ENCODE measurements at regions not wholly inside any gene's neighbourhood (a gene's known extent, or its start where the extent isn't known, plus 50 kb on each side); places are given as distances from the start of the nearest gene placed in this dataset.
"Not testable (repeated sequence)": the region's sequence is repeated elsewhere in the genome, so short reads cannot be mapped to it uniquely, and the experiment has no call there.

DNA sequence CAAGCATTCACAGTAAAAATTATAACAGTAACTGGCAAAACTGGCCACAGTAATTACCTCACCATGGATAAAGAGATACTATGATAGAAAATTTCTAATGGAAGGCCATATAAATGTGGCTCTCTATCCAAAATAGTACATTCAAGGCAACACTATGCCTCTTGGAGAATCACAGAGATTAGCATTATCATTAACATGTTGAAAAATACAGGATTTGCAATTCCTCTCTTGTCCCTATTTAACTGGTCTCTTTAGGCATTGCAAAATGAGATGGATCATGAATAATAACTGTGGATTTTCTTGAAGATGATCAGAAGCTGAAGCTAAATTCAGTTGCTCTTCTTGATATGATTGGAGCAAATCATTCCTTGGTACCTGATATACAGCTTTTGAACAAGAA, 100.8 kb upstream of the HGF start:
- no peak overlapping the region for H3K9ac ChIP-seq (ENCODE audit: insufficient read length)
- TF ChIP-seq POLR2AphosphoS5 (IDR thresholded peaks at IDR 0.05; ENCODE audit: borderline replicate concordance, low read depth, low read length) (no peak), EZH2 (IDR thresholded peaks at IDR 0.05) (no peak), FOXP2 (optimal IDR thresholded peaks at IDR 0.05; ENCODE audit: control extremely low read depth, extremely low read length, insufficient read depth) (no peak)
- DNase-seq (ENCODE audit: low read depth, low spot score): no peak

DNA sequence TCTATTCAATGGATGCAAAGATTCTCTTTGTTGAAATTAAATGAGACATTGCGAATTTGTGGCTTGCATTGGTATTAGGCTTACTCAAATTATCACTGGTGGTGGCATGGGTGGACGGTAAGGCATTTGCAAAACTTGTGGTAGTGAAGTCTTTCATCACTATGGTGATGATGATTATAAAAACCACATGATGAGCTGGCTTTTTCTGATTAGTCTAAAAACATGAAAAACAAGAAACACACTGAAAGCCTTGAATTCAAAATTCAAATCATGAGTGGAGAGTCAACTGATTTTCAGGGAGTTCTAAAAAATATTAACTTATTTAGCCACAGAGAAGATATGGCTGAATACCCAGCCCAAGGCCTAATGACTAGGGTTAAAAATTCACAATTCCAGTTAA, 99.8 kb upstream of the HGF start:
- no peak overlapping the region for H3K27ac ChIP-seq
- H3K9me3 ChIP-seq (ENCODE audit: low read depth, low read length): no peaks in the 10 kb centered on the region
- TF ChIP-seq FOXP2 (optimal IDR thresholded peaks at IDR 0.05; ENCODE audit: control extremely low read depth, extremely low read length, insufficient read depth): no peak
- DNase-seq (ENCODE audit: low read depth, low spot score): no peak
- H3K9ac ChIP-seq (ENCODE audit: insufficient read length): no peak overlapping the region
- H3K36me3 ChIP-seq (ENCODE audit: insufficient read depth, low read length): no peaks in the 10 kb centered on the region
- no peak overlapping the region for H3K4me3 ChIP-seq

More for the DNA sequence above, 100.8 kb upstream of the HGF start:
- Histone ChIP-seq H3K4me3 (no peak overlapping the region), H3K36me3 (ENCODE audit: insufficient read depth, low read length) (no peaks in the 10 kb centered on the region), H3K27ac (no peak overlapping the region), H3K9me3 (ENCODE audit: low read depth, low read length) (no peaks in the 10 kb centered on the region)

DNA sequence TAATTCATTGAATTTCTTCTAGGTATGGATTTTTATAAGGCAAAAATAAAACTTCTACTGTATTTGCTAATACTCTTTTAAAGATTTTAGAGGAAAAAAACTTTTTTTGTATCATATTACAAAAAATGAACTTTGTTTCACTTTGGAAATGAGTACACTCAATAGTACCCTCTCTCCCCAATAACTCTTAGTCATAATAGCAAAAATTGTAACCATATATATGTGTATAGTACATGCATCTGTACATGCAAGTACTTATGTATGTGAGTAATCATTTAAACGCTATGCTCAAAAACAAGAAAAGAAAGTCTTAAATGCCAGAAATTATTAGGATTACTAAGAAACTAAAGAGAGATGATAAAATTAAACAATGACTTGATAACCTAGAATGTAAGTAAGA, 95.9 kb upstream of the HGF start:
- DNase-seq (ENCODE audit: low read depth, low spot score): no peak
- no peak overlapping the region for H3K4me3 ChIP-seq
- TF ChIP-seq EZH2 (IDR thresholded peaks at IDR 0.05): no peak
- TF ChIP-seq FOXP2 (optimal IDR thresholded peaks at IDR 0.05; ENCODE audit: control extremely low read depth, extremely low read length, insufficient read depth): no peak
- TF ChIP-seq POLR2AphosphoS5 (IDR thresholded peaks at IDR 0.05; ENCODE audit: borderline replicate concordance, low read depth, low read length): no peak

DNA sequence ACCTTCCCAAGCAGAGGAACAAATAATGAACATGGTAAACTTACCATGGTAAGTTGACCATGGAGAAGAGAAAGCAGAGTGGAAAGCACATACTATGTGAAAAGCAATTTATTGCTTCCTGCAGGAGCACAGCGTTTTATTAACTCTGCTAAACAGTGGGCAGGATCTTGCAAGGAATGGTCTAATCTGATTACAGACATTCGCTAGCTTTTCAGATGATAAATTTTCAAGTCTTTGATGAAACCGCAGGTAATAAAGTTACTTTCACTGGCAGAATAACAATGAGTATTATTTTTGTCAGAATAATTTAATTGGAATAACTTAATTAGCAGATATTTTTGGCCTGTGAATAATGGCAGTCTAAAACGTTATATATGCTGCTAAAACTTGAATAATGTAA, 89.6 kb upstream of the HGF start:
- TF ChIP-seq EZH2 (IDR thresholded peaks at IDR 0.05) (no peak), POLR2AphosphoS5 (IDR thresholded peaks at IDR 0.05; ENCODE audit: borderline replicate concordance, low read depth, low read length) (no peak), FOXP2 (optimal IDR thresholded peaks at IDR 0.05; ENCODE audit: control extremely low read depth, extremely low read length, insufficient read depth) (no peak)
- no peak overlapping the region for H3K27ac ChIP-seq

More for the DNA sequence above, 95.9 kb upstream of the HGF start:
- Histone ChIP-seq H3K9ac (ENCODE audit: insufficient read length) (no peak overlapping the region), H3K9me3 (ENCODE audit: low read depth, low read length) (no peaks in the 10 kb centered on the region), H3K36me3 (ENCODE audit: insufficient read depth, low read length) (no peaks in the 10 kb centered on the region), H3K27ac (no peak overlapping the region)

DNA sequence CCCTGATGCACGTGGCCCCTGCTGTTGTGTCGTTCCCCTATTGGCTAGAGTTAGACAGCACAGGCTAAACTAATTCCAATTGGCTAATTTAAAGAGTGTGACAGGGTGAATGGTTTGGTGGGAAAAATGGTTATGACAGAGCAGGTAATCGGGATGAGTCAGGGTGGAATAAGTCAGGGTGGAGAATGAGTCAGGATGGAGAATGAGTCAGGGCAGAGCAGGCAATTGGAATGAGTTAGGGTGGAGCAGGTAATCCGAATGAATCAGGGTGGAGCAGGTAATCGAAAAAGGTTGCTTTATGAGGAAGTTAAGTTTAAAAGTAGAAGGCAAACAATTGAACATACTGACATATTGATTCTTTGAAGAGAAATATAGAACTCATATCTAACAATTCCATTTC, 89.0 kb upstream of the HGF start:
- not testable (repeated sequence) for DNase-seq (ENCODE audit: low read depth, low spot score); H3K9ac ChIP-seq (ENCODE audit: insufficient read length); H3K4me3 ChIP-seq; H3K27ac ChIP-seq; H3K9me3 ChIP-seq (ENCODE audit: low read depth, low read length); H3K36me3 ChIP-seq (ENCODE audit: insufficient read depth, low read length)

More for the DNA sequence above, 89.6 kb upstream of the HGF start:
- no peak overlapping the region for H3K4me3 ChIP-seq
- H3K36me3 ChIP-seq (ENCODE audit: insufficient read depth, low read length): no peaks in the 10 kb centered on the region
- H3K9ac ChIP-seq (ENCODE audit: insufficient read length): no peak overlapping the region
- DNase-seq (ENCODE audit: low read depth, low spot score): no peak
- H3K9me3 ChIP-seq (ENCODE audit: low read depth, low read length): no peaks in the 10 kb centered on the region

DNA sequence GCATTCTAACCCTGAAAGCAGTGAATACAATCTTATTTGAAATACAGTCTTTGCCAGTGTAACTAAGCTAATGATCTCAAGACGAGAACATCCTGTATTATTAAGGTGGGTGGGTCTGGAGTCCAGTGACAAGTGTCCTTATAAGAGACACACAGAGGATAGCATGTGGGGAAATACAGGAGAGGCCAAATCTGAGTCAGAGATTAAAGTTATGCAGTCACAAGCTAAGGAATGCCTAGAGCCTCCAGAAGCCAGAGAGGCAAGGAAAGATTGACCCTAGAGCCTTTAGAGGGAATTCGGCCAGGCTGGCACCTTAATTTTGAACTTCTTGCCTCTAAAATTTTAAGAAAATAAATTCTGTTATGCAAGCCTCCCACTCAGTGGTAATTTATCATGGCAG, 87.5 kb upstream of the HGF start:
- H3K36me3 ChIP-seq (ENCODE audit: insufficient read depth, low read length): no peaks in the 10 kb centered on the region
- TF ChIP-seq FOXP2 (optimal IDR thresholded peaks at IDR 0.05; ENCODE audit: control extremely low read depth, extremely low read length, insufficient read depth) (no peak), EZH2 (IDR thresholded peaks at IDR 0.05) (no peak), POLR2AphosphoS5 (IDR thresholded peaks at IDR 0.05; ENCODE audit: borderline replicate concordance, low read depth, low read length) (no peak)
- DNase-seq (ENCODE audit: low read depth, low spot score): no peak

DNA sequence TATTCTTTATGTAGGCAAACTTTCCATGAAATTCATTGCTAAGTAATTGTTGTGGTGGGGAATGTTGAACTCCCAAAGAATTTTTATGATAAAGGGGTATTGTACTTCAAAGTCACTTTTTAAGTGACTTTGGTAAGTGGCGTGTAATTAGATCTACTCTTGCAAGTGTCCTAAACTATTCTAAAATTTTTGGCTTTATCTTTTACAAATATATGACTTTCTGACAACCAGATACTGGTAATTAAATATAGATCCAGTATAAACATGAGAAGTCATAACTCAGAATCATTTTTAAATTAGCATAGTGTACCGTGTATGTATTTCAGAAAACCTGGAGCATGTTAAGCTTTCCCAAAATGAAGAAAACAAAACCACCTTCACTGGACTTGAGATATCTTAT, 84.7 kb upstream of the HGF start:
- Histone ChIP-seq H3K4me3 (no peak overlapping the region), H3K36me3 (ENCODE audit: insufficient read depth, low read length) (no peaks in the 10 kb centered on the region), H3K9me3 (ENCODE audit: low read depth, low read length) (no peaks in the 10 kb centered on the region), H3K9ac (ENCODE audit: insufficient read length) (no peak overlapping the region), H3K27ac (no peak overlapping the region)
- no peak for TF ChIP-seq POLR2AphosphoS5 (IDR thresholded peaks at IDR 0.05; ENCODE audit: borderline replicate concordance, low read depth, low read length)
- TF ChIP-seq EZH2 (IDR thresholded peaks at IDR 0.05): no peak
- no peak for DNase-seq (ENCODE audit: low read depth, low spot score)

More for the DNA sequence above, 87.5 kb upstream of the HGF start:
- H3K9ac ChIP-seq (ENCODE audit: insufficient read length): no peak overlapping the region
- H3K4me3 ChIP-seq: no peak overlapping the region
- H3K9me3 ChIP-seq (ENCODE audit: low read depth, low read length): no peaks in the 10 kb centered on the region
- no peak overlapping the region for H3K27ac ChIP-seq

DNA sequence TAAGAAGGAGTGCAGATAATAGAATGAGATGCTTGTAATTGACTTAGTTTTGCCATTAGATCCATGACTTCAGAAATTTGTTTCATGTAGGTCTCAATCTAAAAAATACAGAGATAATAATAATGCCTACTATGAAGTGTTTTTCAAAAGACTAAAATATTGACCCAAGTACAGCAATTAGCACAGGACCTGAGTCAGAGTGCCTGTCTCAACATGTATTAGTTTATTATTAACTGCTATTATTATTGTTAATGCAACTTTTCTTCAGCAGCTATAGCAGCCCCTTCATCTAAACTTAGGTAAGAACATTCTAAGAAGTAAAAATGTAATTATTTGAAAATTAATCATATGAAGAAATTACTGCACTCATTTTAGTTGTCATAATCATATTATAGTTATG, 82.9 kb upstream of the HGF start:
- no peak overlapping the region for H3K4me3 ChIP-seq
- no peak for DNase-seq (ENCODE audit: low read depth, low spot score)
- TF ChIP-seq EZH2 (IDR thresholded peaks at IDR 0.05): no peak
- TF ChIP-seq POLR2AphosphoS5 (IDR thresholded peaks at IDR 0.05; ENCODE audit: borderline replicate concordance, low read depth, low read length): no peak
- TF ChIP-seq FOXP2 (optimal IDR thresholded peaks at IDR 0.05; ENCODE audit: control extremely low read depth, extremely low read length, insufficient read depth): no peak
- no peak overlapping the region for H3K27ac ChIP-seq
- H3K9me3 ChIP-seq (ENCODE audit: low read depth, low read length): no peaks in the 10 kb centered on the region
- no peaks in the 10 kb centered on the region for H3K36me3 ChIP-seq (ENCODE audit: insufficient read depth, low read length)
- H3K9ac ChIP-seq (ENCODE audit: insufficient read length): no peak overlapping the region

DNA sequence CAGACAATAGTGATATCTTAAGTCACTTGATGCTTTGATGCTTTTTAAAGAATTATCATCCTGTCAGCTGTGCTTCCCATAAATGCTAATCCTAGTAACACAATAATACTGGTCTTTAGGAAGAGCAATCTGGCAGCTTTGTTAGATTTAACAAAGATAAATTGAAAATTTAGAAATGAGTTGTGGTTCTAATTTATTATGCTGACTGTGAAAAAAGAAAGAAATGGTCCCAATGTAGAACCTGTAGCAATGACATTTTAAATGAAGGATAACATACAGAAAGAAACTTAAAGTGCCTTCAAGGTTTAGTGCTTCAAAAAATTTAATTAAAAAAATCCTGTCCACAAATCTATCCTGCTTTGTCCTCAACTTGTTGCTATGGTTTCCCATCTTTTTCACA, 81.6 kb upstream of the HGF start:
- Histone ChIP-seq H3K9me3 (ENCODE audit: low read depth, low read length) (no peaks in the 10 kb centered on the region), H3K27ac (no peak overlapping the region), H3K9ac (ENCODE audit: insufficient read length) (no peak overlapping the region), H3K4me3 (no peak overlapping the region), H3K36me3 (ENCODE audit: insufficient read depth, low read length) (no peaks in the 10 kb centered on the region)
- no peak for DNase-seq (ENCODE audit: low read depth, low spot score)
- TF ChIP-seq EZH2 (IDR thresholded peaks at IDR 0.05): no peak
- no peak for TF ChIP-seq FOXP2 (optimal IDR thresholded peaks at IDR 0.05; ENCODE audit: control extremely low read depth, extremely low read length, insufficient read depth)
- no peak for TF ChIP-seq POLR2AphosphoS5 (IDR thresholded peaks at IDR 0.05; ENCODE audit: borderline replicate concordance, low read depth, low read length)

Measured in SK-N-MC (cell line).